T follicular helper cell (primary cell): ENCODE measurements at regions not wholly inside any gene's neighbourhood (a gene's known extent, or its start where the extent isn't known, plus 50 kb on each side); places are given as distances from the start of the nearest gene placed in this dataset.
A peak's percentile ranks its signal among the peaks of the same experiment; 100 is the strongest.
"Not testable (repeated sequence)": the region's sequence is repeated elsewhere in the genome, so short reads cannot be mapped to it uniquely, and the experiment has no call there.

ENCODE experiments used
- DNase-seq: peaks from one replicate; pipeline ENCODE4 v3.0.0-alpha.2; 2020; ENCODE audit warnings: low read depth

DNA sequence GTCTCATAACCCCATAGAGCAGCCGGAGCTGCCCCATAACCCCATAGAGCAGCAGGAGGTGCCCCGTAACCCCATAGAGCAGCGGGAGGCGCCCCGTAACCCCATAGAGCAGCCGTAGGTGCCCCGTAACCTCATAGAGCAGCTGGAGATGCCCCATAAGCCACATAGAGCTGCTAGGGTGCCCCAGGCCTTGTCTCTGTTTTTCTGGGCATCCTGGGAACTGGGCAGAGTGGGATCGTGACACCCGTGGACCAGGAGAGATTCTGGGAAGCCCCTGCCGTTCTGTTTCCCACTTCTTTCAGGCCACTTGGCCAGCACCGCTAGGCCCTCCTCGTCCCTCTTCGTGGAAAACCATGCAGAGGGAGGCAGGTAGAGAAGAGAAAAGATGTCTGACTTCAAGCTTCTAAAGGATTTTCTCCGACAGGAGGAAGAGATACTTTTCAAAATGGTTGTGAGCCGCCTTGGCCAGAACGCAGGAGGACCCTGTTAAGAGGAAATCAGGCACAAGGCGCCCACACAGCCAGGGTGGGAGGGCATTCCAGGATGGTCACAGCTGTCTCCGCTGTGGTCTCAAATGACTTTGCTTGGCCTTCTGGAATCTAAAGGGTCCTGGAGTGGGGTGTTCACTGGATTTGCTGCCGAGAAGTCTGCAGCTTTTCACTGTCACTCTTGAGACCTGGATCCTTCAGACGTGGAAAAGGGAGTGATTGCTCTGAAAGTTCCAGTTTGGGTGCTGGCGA is 171.8 kb downstream of the NPIPB11 start:
- DNase-seq = not testable (repeated sequence)

- not testable (repeated sequence) for DNase-seq
These were observed 172.7 kb downstream of the NPIPB11 start for GRCh38 chr16:29233705-29234404.

- no peak for DNase-seq
These were observed 173.5 kb downstream of the NPIPB11 start for GRCh38 chr16:29232811-29233704.

DNA sequence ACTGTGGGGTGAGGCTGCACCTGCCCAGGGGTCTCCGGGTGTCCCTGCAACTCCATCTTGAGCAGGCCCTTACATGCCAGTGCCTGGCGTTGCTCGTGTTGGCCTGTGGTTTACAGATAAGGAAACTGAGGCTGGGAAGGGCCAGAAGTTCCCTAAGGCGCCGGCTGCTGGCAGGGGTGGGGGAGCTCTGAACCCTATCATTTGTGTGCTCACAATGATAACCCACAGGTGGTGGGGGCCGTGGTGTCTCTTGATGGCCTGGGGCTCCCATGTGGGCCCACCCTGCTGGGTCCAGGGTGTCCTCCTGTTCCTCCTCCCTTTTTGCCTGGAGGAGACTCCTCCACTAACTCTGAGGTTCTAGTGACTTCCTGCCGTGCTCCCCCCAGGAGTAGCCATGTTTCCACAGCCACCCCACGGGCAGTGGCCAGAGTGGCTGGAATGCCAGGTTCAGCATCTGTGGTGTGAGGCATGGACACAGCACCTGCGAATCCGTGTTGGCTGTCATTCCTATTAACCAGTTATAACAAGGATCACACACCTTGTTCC is 174.3 kb downstream of the NPIPB11 start:
- not testable (repeated sequence) for DNase-seq

DNA sequence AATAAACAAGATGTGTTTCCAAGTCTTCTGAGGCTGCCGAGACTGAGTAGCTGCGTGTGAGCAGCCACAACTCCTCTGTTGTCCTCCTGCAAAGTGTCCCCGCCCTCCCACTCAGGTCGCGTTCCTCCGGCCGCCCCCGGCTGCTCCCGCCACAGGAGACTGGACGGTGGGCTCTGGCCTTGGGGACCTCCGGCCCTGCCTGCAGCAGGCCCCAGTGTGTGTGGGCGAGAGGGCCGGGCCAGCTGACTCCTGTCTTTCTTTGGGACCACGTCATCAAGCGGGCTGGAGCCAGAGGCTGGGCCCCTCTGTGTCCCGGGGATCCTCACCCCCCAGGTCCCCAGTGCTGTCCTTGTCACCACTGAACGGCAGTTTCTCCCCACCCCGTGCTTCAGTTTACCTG is 175.3 kb downstream of the NPIPB11 start:
- no peak for DNase-seq

- no peak for DNase-seq
These were observed 175.8 kb downstream of the NPIPB11 start for GRCh38 chr16:29230671-29231096.

DNA sequence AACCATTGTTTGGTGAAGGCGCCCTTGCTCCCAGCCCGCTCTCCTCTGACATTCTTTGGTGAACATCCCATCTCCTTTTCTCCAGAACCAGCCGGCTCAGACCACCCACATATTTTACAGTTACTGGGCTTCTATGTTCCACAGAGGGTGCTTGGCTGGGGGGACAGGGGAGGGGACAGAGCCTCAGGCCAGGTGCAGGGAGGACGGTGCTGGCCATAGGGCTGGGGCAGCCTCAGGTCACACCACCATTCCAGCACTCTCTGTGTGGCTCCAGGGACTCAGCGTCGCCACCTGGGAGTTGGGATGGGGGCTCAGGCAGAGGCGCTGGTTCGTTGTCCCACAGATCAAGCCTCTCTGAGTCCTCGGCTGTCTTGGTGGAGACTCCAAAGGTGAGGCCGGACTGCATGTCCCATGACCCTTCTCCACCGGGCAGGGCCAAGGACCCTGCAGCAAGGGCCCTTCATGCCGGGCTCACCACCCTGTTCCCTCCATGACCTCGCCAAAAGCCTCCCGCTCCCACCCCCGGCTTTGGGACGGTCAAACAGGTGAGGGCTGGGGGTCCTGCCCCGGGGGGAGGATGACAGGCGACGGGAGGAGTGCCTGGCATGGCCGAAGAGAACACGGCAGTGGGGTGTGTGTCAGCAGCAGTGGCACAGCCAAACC is 176.4 kb downstream of the NPIPB11 start:
- not testable (repeated sequence) for DNase-seq

DNA sequence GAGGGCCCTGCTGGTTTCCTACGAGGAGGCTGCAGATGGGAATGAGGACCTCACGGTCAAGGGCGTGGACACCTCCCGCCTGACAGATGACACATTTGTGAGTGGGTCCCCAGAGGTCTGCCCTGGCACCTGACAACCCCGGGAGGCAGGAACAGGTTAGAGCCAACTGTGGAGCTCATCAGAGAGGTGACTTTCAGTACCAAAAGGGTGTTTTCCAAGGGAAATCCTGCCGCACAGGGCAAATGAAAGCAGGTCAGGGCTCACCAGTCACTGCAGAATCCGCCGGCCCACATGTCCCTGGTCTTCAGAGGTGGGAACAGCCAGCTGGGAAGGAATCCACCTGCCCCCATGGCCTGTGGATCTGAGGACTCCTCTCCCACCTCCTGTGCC is 176.9 kb downstream of the NPIPB11 start:
- not testable (repeated sequence) for DNase-seq

- DNase-seq = not testable (repeated sequence)
These were observed 177.6 kb downstream of the NPIPB11 start for GRCh38 chr16:29228664-29229611.

- DNase-seq = peak; percentile 15
These were observed 178.5 kb downstream of the NPIPB11 start for GRCh38 chr16:29227751-29228663.

DNA sequence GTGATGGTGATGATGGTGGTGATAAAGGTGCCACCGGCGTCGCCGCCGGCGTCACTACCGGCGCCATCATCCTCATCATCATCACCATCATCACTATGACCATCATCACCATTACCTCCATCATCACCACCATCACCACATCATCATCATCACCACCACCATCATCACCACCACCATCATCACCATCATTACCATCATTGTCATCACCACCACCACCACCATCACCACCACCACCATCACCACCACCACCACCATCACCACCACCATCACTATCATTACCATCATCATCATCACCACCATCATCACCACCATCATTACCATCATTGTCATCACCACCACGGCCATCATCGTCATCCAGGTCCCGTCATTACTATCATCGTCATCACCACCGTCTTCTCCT is 179.7 kb downstream of the NPIPB11 start:
- no peak for DNase-seq

DNA sequence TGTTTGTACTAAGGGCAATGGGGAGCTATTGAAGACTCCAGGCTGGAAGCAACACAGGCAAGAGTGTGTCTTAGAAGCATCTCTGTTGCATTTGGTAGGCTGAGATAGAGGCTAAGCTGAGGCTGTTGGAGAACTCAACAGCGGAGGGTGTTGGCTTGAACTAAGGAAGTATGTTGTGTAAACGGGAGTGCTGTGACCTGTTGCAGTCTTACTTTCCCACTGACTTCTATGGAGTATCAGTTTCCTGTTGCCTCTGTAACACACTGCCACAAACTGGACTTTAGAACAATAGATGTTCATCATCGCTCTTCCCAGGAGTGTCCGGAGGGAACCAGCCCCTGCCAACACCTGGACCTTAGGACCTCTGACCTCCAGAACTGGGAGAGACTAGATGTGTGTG is 181.8 kb downstream of the NPIPB11 start:
- DNase-seq = not testable (repeated sequence)

- DNase-seq = not testable (repeated sequence)
These were observed 183.9 kb downstream of the NPIPB11 start for GRCh38 chr16:29222615-29223014.

GRCh38 chr16:29222008-29222407 is 184.5 kb downstream of the NPIPB11 start:
- DNase-seq = not testable (repeated sequence)

- DNase-seq = not testable (repeated sequence)
These were observed 185.1 kb downstream of the NPIPB11 start for GRCh38 chr16:29221281-29221955.

DNA sequence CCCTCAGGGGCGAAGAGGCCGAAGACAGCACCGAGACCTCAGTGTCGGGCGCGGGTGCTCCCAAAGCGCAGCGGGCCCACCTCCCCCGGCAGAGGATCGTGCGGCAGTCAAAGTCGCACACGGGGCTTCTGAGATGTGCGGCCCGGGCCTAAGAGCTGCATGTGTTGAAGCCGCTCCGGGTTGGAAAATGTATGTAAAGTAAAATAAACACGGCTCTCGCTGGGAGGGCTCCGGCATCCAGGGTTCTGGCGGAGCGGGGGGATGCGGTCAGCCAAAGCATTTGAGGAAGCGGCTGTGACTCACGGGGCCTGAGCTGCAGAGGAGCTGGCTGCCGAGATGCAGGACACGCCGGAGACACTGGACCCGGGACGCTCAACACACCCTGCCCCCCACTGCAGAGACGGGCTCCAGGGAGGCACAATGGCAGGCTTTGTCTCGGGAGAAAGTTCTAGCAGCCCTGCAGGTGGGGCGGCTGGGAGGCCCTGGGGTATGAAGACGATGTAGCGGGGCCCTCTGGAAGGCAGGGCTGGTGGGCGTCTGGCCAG is 185.8 kb downstream of the NPIPB11 start:
- not testable (repeated sequence) for DNase-seq

DNA sequence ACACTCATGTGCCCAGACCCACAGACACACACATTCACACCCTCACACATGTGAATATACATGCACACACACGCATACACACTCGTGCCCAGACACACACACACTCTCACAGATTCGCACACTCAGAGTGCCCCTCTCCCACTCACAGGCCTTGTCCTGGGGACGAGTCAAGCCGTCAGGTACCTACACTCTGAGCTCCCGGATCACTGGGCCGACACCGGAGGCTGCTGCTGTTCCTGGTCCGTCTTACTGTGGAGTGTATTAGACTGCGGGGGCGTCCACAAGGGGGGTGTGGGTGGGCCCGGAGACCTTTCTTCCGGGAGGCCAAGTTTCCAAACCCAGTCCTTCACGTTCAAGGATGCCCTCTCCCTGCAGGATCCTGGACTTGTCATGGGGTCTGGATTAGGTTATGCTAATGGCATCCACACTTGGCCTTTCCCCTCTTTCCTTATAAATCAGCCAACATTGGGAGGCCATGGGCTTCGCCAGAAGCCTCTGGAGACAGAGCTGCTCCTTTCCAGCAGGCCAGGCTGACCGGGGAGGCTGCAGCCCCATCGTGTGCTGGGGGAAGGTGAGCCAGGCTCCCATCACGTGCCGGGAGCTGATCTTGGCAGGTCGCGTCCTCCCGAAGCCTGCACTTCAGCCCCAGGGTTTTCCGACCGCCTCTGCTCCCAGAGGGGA is 186.4 kb downstream of the NPIPB11 start:
- not testable (repeated sequence) for DNase-seq

DNA sequence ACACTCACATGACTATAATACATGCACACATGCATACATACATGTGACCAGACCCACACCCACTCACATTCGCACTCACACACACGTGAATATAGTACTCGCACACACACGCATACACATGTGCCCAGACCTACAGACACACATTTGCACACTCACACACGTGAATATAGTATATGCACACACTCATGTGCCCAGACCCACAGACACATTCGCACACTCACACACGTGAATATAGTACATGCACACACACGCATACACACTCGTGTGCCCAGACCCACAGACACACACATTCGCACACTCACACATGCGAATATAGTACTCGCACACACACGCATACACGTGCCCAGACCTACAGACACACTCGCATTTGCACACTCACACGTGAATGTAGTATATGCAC is 186.9 kb downstream of the NPIPB11 start:
- not testable (repeated sequence) for DNase-seq
